ENCODE measurements at regions not wholly inside any gene's neighbourhood (a gene's known extent, or its start where the extent isn't known, plus 50 kb on each side); places are given as distances from the start of the nearest gene placed in this dataset.
"Not testable (repeated sequence)": the region's sequence is repeated elsewhere in the genome, so short reads cannot be mapped to it uniquely, and the experiment has no call there.

- no peak for DNase-seq (ENCODE audit: low read depth)
These were observed 52.3 kb upstream of the COL5A2 start for GRCh38 chr2:189231719-189232323.

DNA sequence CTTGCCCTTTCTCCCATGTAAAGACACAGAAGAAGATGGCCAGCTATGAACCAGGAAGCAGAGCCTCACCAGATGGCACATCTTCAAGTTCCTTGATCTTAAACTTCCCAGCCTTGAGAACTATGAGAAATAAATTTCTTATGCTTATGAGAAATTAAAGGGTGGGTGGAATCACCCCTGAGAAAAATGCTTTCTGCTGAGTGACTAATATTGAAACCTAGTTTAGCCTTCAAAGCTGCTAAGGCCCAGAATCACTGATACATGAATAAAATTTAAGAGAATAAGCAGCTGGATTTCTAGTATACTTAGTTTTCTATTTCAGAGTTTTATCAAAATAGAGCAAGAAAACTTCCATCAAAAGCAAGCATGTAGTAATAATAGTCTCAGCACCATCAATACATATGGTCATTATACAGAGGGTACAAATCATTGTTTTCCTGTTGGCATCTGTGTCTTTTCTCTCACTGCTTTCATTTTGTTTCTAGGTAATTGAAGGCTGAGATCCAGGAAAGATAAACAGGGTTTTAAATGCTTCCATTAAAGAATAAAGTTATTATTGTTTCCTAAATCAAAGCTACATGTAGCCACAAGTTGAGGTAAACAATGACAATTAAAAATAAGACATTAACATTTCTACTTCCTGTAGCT is 53.3 kb upstream of the COL5A2 start:
- DNase-seq (ENCODE audit: low read depth) = no peak

GRCh38 chr2:189233527-189233926 is 54.0 kb upstream of the COL5A2 start:
- DNase-seq (ENCODE audit: low read depth) = peak; percentile 27

DNA sequence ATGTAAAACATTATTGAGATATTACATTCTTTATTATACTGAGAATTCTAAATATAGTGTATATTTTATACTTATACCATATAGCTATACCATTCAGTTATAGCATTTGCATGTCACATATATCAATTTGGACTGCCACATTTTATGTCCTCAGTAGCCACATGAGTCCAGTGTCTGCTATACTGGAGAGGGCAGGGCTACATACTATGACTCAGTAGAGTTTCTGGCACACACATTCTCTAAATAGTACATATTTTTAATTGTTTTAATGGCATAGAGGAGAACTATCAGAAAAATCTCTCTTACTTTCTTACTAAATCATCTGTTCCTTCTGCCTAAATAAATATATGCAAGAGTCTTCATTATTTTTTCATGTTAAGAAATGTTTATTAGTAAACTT is 55.4 kb upstream of the COL5A2 start:
- DNase-seq (ENCODE audit: low read depth) = peak; percentile 71

DNA sequence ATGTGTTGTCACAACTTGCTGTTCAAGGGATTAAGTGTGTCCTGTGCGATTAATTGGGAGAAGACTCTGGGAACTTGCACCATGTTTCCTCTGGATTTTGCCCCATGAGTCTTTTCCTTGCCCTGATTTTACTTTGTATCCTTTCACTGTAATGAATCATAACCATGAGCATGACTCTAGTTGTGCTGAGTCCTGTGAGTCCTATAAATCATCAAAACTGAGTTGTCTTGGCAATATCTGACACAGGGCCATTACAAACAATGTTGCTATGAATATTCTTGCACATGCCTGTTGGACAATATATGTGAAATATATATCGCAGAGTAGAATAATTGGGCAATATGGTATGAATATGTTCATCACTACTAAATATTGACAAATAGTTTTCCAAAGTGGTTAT is 56.5 kb upstream of the COL5A2 start:
- DNase-seq (ENCODE audit: low read depth) = peak; percentile 56

DNA sequence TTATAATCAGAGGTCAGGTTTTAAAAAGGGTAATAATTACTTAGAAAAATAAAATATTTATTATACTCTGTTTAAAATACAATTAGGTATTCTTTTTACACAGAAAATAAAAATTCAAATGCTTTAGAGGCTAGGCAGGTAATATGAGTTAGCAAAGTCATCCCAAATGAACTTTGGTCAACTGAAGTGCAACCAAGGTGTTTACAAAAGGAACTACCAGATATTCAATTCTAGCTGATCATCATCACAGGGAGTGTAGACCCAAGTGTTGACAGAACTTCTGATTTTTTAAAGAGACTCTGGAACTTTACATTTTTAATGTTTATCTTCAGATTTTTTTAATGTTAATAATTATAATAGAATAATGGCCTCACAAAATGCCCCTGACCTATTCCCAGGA is 59.3 kb upstream of the COL5A2 start:
- DNase-seq (ENCODE audit: low read depth) = no peak

DNA sequence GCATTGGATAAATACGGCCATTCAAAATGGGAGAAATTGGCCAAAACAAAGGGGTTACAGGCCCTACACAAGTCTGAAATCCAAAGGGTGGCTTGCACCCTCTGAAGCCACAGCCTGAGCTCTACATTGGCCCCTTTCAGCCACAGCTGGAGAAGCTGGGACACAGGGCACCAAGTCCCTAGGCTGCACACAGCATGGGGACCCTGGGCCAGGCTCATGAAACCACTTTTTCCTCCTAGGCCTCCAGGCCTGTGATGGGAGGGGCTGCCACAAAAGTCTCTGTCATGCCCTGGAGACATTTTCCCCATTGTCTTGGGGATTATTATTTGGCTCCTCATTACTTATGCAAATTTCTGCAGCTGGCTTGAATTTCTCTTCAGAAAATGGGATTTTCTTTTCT is 64.3 kb upstream of the COL5A2 start:
- not testable (repeated sequence) for DNase-seq (ENCODE audit: low read depth)

DNA sequence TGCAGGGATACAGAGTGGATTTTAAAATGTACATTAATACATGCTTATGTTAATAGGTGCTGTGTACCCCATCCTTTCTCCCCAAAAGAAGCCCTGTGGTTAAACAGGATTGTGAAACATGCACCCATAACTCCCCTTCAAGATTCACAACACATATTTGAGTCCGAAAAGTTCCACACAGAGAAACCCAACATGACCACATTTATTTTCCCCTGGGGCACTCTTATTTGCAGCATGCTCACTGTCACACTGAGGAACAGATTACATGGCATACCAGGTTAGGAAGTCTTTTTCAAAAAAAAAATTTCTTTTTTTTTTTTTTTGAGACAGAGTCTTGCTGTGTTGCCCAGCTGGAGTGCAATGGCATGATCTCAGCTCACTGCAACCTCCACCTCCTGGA is 67.7 kb upstream of the COL5A2 start:
- peak; percentile 47 for DNase-seq (ENCODE audit: low read depth)

DNA sequence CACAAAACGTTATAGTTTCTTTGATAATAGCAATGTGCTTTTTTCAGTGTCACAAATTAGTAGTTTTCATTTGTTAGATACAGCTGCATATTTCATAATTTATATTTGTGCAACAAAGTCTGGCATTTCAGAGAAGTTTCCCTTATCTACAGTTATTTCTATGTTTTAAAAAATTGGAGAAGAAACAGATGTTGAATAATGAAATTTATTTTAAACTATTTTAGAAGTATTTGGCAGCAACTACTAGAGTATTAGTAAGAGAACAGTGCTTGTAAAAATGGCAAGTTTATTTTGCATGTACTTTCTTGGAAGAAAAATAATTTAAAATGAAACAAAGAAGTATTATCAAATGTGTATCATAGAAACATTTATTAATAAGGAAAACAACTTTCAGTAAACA is 68.6 kb upstream of the COL5A2 start:
- DNase-seq (ENCODE audit: low read depth) = no peak

DNA sequence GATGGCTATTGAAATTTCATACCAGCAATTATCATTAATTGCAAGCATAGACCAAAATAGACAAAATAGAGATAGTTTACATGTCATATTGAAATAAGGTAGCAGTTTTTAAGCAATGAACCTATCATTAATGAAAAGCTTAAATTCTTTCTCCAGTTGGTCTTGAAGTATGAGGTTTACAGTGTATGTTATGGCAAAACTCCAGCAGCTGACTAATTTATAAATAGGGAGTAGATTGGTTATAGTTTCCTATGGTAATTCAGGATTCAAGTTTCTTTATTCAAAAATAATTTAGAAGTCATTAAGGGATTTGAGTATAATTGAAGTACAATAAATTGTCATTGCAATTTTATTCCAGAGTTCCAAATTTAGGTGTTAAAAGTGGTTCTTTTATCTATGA is 69.6 kb upstream of the COL5A2 start:
- DNase-seq (ENCODE audit: low read depth) = peak; percentile 79

GRCh38 chr2:189249901-189250300 is 70.3 kb upstream of the COL5A2 start:
- peak; percentile 45 for DNase-seq (ENCODE audit: low read depth)

DNA sequence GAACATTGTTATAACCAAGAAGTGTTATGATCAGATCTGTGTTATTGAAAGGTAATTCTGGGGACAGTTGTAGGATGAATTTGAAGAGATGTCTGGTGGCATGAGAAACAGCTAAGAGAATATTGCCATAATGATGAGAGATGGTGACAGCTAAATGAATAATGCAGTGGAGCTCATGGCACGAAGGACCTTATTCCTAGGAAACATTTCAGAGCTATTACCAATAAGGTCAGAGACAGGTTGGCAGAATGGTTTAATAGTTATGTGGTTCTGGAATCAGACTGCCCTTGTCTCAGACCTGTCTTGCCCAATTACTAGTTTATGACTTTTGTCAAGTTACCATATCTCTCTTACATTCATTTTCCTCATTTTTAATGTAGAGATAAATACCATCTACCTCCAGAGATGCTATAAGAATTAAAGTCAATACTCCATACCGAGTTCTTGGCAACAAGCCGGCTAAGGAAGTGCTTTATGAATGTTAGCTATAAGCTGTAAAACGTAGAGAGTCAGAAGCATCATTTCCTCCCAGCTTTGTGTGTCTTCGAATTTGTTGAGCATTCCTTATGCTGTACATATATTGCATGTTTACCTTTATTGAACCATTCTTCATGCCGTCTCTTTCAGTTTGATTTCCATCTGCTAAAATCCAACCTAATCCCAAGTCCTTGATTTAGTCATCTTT is 73.6 kb upstream of the COL5A2 start:
- DNase-seq (ENCODE audit: low read depth) = peak; percentile 49

GRCh38 chr2:189253836-189254235 is 74.3 kb upstream of the COL5A2 start:
- DNase-seq (ENCODE audit: low read depth) = peak; percentile 52

DNA sequence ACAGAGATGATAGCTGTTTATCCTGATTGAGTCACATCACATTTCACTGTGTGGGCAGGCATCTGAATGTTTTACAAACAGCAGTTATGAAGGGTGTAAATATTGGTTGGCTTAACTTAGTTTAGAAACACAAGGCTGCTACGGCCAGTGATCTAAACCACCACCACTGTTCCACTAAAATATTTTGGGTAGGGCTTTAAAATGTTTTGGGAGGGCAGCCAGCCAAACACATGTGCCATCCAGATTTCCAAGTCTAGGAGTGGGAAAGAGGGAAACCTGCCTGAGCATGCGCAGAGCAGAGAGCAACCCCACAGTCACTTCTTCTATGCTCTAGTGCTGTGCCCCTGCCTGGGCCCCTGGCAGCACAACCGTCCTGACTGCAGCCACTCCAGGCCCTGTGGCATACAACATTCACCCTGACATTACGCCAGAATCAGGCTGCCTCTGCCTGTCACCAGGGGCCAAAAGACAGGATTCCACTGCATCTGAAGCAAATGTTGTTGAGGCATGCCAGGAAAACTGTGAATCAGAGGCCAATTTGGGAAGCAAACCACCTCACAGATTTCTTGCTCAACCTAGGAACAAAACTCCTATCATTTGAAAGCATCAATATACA is 74.8 kb upstream of the COL5A2 start:
- peak; percentile 85 for DNase-seq (ENCODE audit: low read depth)

DNA sequence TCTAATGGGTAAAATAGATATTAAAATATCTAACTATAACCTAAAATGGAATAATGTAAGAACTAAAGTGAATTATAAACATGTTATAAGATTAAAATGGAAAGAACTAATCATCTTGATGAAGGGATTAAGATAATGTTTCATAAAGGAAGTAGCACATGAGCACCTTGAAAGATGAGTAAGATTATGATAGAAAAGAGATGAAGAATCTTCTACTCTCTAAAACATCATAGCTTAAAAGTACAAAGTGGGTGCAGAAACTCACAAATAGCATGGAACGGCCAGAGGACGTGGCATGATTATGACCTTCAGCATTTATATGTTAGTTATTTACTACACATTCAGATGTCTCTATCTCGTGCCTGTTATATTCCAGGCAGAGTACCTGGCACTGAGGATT is 76.2 kb upstream of the COL5A2 start:
- DNase-seq (ENCODE audit: low read depth) = no peak

GRCh38 chr2:189258616-189259365 is 79.2 kb upstream of the COL5A2 start:
- no peak for DNase-seq (ENCODE audit: low read depth)

- no peak for DNase-seq (ENCODE audit: low read depth)
These were observed 80.8 kb upstream of the COL5A2 start for GRCh38 chr2:189260361-189260814.

DNA sequence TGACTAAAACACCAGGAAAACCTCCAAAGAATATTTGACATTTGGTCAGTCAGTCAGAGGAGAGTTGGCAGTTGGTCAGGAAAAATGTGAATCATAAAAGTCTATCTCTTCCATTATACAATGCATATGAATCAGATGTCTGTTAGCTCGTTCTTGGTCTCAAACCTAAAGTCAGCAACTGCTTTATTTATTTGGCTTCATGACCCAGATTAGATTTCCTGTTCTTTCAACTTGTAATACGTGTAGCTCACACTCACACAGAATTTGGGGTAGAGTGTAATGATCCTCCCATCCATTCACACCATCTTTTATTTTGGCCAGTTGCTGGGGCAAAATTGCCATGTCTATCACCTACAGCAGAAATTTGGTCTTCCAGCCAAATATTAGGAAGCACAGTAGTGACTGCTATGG is 81.9 kb upstream of the COL5A2 start:
- peak; percentile 89 for DNase-seq (ENCODE audit: low read depth)

DNA sequence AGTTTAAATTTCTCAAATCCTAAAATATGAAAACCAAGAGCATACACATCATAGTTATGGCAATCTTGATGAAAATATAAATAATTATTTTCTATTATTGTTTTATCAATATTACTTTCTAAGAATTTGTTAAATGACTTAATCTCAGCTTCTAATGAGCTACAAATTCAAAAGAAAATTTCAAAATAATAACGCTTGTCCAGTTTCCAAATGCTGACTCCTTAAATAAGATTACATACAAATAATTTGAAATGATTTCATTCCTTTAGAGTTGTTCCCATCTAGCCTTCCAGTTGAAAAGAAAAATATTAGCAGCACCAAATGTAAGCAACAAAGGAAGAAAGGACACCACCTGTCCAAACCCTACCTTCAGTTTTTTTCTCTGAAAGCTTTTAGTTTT is 82.4 kb upstream of the COL5A2 start:
- DNase-seq (ENCODE audit: low read depth) = no peak

DNA sequence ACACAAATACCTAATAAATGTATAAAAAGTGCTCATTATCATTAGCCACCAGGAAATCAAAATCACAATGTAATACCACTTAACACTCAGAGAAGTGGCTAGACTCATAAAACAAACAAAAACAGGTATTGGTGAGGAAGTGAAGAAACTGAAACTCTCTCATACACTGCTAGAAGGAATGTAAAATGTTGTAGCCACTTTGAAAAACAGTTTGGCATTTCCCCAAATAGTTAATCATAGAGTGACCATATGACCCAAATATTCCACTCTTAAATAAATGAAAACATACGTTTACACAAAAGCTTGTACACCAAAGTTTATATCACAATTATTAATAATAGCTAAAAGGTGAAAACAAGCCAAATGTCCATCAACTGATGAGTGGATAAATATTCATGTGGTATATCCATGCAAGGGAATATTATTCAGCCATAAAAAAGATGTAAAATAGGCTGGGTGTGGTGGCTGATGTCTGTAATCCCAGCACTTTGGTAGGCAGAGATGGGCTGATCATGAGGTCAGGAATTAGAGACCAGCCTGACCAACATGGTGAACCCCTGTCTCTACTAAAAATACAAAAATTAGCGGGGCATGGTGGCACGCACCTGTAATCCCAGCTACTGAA is 86.2 kb upstream of the COL5A2 start:
- DNase-seq (ENCODE audit: low read depth) = peak; percentile 50

- peak; percentile 53 for DNase-seq (ENCODE audit: low read depth)
These were observed 87.9 kb upstream of the COL5A2 start for GRCh38 chr2:189267491-189267890.

Data from EH (cell line).